ENCODE measurements at regions not wholly inside any gene's neighbourhood (a gene's known extent, or its start where the extent isn't known, plus 50 kb on each side); places are given as distances from the start of the nearest gene placed in this dataset.

GRCh38 chr9:107123389-107123788 is 159.7 kb upstream of the RAD23B start:
- no peak overlapping the region for H3K4me3 ChIP-seq (ENCODE audit: low read depth, low read length)
- no peak for TF ChIP-seq CTCF (IDR thresholded peaks at IDR 0.05; ENCODE audit: insufficient read depth, low read length, missing control alignments)
- ChIA-PET CTCF (interaction anchor here (1.7 to 5.6 kb wide), 2 partner anchors 14 to 17 kb away, joined by 4 to 27 read pairs; no protein-coding TSS in a partner anchor), POLR2A (no interaction called here)
- DNase-seq (ENCODE audit: low read depth, low spot score): no peak

- no peak for TF ChIP-seq CTCF (IDR thresholded peaks at IDR 0.05; ENCODE audit: insufficient read depth, low read length, missing control alignments)
- ChIA-PET CTCF (interaction anchor here (2.9 kb wide), 1 partner anchor 10 kb away, joined by 19 read pairs; no protein-coding TSS in a partner anchor), POLR2A (no interaction called here)
These were observed 155.5 kb upstream of the RAD23B start for GRCh38 chr9:107127608-107128007.

GRCh38 chr9:107131108-107131799 is 151.8 kb upstream of the RAD23B start:
- no peak for TF ChIP-seq CTCF (IDR thresholded peaks at IDR 0.05; ENCODE audit: insufficient read depth, low read length, missing control alignments)
- CTCF ChIA-PET: no interaction called here
- H3K4me3 ChIP-seq (ENCODE audit: low read depth, low read length): no peak overlapping the region
- DNase-seq (ENCODE audit: low read depth, low spot score): no peak
- POLR2A ChIA-PET: no interaction called here

More at GRCh38 chr9:107127608-107128007, 155.5 kb upstream of the RAD23B start:
- no peak overlapping the region for H3K4me3 ChIP-seq (ENCODE audit: low read depth, low read length)
- DNase-seq (ENCODE audit: low read depth, low spot score): no peak

GRCh38 chr9:107136296-107136695 is 146.8 kb upstream of the RAD23B start:
- no peak for TF ChIP-seq CTCF (IDR thresholded peaks at IDR 0.05; ENCODE audit: insufficient read depth, low read length, missing control alignments)
- H3K4me3 ChIP-seq (ENCODE audit: low read depth, low read length): no peak overlapping the region
- no peak for DNase-seq (ENCODE audit: low read depth, low spot score)
- POLR2A ChIA-PET: no interaction called here
- CTCF ChIA-PET: interaction anchor here (0.9 to 7.3 kb wide), 14 partner anchors 8 to 1294 kb away, joined by 3 to 43 read pairs (median 4); no protein-coding TSS in a partner anchor

- POLR2A ChIA-PET: interaction anchor here (0.5 to 1.1 kb wide), 2 partner anchors 11 to 172 kb away, joined by 3 read pairs; no protein-coding TSS in a partner anchor
- CTCF ChIA-PET: interaction anchor here (0.8 to 7.3 kb wide), 27 partner anchors 9 to 1429 kb away, joined by 3 to 43 read pairs (median 4); no protein-coding TSS in a partner anchor
- peak; percentile 53 for TF ChIP-seq CTCF (IDR thresholded peaks at IDR 0.05; ENCODE audit: insufficient read depth, low read length, missing control alignments)
- no peak for DNase-seq (ENCODE audit: low read depth, low spot score)
- no peak overlapping the region for H3K4me3 ChIP-seq (ENCODE audit: low read depth, low read length)
These were observed 145.4 kb upstream of the RAD23B start for GRCh38 chr9:107137495-107138202.
